ENCODE measurements at regions not wholly inside any gene's neighbourhood (a gene's known extent, or its start where the extent isn't known, plus 50 kb on each side); places are given as distances from the start of the nearest gene placed in this dataset.

DNA sequence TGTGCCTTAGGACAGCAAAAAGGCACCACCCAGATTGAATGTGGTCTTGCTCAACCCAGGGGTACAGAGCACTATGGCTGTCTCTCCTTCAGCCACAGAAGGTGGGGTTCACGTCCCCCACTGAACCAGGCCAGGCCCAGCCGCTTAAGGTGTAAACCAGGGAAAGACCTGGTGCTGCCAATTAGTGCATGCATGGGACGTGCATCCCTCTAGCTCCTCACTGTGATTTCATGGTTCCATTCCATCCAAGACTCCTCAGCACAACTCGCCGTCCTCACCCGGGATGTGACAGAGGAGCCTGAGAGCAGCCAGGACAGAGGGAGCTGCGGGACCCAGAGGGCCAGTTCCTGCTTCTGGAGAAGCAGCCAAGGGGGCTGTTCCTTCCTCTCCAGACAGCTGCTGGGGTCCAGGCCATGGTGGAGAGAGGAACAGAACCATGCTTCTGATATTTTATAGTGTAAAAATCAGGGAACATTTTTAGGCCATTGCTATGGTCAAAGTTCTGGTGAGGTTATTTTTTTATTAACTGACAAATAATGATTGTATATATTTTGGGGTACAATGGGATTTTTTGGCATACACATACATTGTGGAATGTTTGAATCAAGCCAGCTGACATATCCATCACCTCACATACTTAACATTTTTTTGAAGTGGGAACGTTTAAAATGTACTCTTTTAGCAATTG lies 492.2 kb upstream of the B3GAT1 start:
- TF ChIP-seq, protein P1, sequence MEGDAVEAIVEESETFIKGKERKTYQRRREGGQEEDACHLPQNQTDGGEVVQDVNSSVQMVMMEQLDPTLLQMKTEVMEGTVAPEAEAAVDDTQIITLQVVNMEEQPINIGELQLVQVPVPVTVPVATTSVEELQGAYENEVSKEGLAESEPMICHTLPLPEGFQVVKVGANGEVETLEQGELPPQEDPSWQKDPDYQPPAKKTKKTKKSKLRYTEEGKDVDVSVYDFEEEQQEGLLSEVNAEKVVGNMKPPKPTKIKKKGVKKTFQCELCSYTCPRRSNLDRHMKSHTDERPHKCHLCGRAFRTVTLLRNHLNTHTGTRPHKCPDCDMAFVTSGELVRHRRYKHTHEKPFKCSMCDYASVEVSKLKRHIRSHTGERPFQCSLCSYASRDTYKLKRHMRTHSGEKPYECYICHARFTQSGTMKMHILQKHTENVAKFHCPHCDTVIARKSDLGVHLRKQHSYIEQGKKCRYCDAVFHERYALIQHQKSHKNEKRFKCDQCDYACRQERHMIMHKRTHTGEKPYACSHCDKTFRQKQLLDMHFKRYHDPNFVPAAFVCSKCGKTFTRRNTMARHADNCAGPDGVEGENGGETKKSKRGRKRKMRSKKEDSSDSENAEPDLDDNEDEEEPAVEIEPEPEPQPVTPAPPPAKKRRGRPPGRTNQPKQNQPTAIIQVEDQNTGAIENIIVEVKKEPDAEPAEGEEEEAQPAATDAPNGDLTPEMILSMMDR (IDR thresholded peaks at IDR 0.05): no peak
- TF ChIP-seq POLR2A (IDR thresholded peaks at IDR 0.05): no peak

All from lower leg skin (tissue), 3 donors.